NAMALWA (cell line): ENCODE measurements at regions not wholly inside any gene's neighbourhood (a gene's known extent, or its start where the extent isn't known, plus 50 kb on each side); places are given as distances from the start of the nearest gene placed in this dataset.

Experiments
- DNase-seq: peaks from one replicate; pipeline ENCODE4 v3.0.0-alpha.2; 2015; ENCODE audit warnings: low spot score

DNA sequence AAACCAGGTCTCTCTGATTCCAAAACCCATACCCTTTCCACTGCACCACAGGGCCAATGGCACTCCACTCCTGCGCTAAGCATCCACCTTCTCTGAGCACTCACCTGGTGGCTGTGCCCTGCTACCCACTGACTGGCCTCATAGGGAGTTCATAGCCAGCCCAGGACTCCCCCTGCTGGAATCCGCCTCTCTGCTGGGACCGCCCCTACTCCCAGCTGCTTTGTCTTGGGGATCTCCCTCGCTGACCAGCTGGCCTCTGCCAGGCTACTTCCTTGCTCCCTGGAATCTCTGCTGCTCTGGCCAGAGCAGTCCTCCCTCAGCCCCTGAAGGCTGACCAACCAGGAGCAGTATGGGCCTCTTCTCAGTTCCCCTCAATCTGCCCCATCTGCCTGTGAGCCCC, 129.7 kb downstream of the FAXC start:
- DNase-seq: peak; percentile 3

- no peak for DNase-seq
These were observed 132.5 kb downstream of the FAXC start for GRCh38 chr6:99216959-99217358.

- no peak for DNase-seq
These were observed 153.4 kb downstream of the FAXC start for GRCh38 chr6:99195986-99196655.

- no peak for DNase-seq
These were observed 156.9 kb downstream of the FAXC start for GRCh38 chr6:99192561-99192960.

DNA sequence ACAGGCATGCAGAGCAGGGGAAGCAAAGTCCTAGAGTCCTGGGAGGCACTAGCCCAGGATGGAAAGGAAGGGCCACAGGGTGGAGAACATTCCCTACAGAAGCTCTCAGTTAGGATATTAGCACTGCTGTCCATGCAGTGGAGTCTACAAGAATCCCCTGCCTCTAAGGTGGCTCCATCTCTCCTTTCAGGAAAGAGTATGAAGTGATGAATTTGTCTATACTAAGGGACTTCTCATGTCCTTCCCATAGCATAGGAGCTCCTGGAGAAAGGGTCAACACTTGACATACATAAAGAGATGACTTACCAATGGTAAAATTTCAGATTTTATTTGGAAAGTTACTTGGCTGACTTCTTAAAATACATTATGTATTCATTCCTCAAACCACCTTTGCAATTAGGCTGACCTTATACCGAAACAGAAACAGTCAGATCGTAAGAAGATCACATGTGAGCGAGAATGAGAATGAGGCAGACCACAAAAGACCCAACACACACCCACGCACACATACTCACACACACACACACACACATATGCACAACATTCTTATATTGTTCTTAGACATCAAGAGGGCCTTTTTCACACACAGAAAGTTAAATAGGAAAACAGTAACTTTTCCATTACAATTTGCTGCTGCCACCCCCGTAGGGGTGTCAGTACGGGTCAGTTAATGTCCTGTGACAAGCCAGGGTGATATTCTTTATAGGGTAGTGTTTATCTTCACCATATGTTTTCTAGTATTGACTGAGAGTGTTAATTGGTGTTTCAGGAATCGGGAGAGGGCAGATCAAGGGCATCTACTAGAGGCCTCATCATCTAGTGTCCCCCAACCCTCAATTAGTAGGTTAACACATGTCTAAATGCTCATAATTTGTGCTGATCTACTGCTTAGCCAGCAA, 159.4 kb downstream of the FAXC start:
- DNase-seq: no peak

- DNase-seq: no peak
These were observed 162.0 kb downstream of the FAXC start for GRCh38 chr6:99187429-99187828.

- no peak for DNase-seq
These were observed 163.1 kb downstream of the FAXC start for GRCh38 chr6:99186417-99186816.

DNA sequence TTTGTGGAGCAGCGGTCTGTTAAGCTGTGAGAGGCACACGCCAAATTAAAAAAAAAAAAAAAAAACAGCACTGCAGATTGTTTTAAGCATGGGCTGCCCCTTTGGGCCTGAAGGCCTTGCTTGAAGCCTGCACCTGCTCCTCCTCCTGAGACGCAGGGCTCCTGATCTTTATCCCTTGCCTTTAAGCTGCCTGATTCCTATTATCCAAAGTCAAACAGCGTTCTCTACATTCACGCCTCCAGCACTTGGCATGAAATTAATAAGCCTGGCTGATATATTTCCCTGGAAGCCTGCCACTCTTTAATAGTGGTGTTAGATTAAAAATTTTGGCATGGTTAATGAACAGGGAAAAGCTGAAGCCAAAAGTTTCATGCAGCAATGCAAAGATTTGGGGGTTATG, 163.9 kb downstream of the FAXC start:
- DNase-seq: no peak

DNA sequence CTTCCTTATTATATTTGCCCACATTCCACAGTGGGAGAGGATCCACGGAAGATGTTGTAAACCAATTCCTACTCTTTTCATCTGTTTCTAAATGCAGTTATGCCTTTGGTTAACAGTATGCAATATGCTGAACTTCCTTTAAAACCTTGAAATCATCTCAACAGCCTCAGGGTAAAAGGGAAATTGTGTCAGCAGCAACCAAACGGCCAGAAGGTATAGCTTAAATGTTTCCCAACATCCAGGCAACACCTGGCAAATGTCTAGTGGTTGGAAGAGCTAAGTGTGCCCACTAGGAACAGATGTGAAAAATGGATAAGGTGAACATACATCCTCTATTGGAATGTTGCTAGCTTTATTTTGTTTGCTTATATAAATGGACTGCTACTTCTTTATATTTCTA, 164.8 kb downstream of the FAXC start:
- DNase-seq: no peak

DNA sequence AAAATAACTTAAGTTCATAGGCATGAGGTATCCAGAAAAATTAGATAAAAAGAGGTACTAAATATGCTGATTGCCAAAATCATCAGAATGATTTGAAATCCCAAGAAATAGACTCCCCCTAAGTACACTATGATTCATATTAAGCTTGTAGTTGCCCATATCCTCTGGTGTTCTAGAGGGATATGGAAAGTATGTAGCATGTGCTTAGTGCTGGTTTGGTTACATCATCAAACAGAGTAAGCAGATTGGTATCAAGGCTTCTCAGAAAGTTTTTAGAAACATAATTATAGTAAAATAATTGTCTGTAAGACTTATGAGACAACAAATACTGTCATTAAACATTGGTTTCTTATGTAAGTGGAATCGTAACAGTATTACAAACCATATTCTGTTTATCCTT, 166.4 kb downstream of the FAXC start:
- no peak for DNase-seq

- no peak for DNase-seq
These were observed 168.3 kb downstream of the FAXC start for GRCh38 chr6:99181174-99181573.

- no peak for DNase-seq
These were observed 171.3 kb downstream of the FAXC start for GRCh38 chr6:99178168-99178567.

GRCh38 chr6:99177736-99178135, 171.7 kb downstream of the FAXC start:
- DNase-seq: no peak

- no peak for DNase-seq
These were observed 183.6 kb downstream of the FAXC start for GRCh38 chr6:99165838-99166237.

- no peak for DNase-seq
These were observed 197.2 kb downstream of the FAXC start for GRCh38 chr6:99152347-99152643.

- peak; percentile 75 for DNase-seq
These were observed 197.7 kb downstream of the FAXC start for GRCh38 chr6:99151634-99152346.

DNA sequence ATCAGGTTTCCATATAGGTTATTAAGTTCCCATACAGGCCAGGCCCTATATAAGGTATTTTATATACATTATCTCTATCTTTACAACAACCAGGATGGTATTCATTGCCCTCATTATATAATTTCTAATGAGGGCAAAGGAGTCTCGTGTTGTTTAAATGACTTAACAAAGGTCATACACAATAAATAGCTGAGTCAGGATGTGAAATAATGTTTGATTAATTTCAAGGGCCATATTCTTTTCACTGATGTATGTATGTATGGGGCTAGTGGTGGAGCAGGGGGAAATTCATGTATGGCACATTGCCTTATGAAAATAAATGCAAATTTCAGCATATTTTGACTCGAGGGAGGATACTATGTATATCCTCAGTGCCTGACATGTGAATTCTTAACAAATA, 200.7 kb downstream of the FAXC start:
- no peak for DNase-seq

GRCh38 chr6:99148111-99148510, 200.4 kb upstream of the FBXL4 start:
- DNase-seq: no peak

- no peak for DNase-seq
These were observed 199.5 kb upstream of the FBXL4 start for GRCh38 chr6:99147206-99147605.

DNA sequence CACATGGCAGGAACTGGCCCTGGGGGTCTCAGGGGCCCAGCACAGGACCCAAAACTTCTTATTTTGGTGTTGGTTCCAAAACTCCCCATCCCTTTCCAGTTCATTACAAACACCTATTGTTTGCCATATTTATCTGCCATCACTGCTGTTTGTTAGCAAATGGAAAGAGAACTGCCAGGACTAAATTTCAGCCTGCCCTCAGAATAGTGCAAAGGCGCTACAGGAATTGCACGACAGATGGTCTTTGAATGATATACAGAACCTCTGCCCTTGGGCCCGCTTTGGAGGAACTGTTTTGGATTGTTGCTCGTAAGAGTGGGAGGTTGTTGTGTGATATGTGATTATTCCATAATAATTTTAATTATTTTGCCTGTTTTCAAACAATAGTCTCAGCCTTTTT, 199.0 kb upstream of the FBXL4 start:
- no peak for DNase-seq

GRCh38 chr6:99145738-99146137, 198.0 kb upstream of the FBXL4 start:
- DNase-seq: no peak

GRCh38 chr6:99143108-99143861, 195.5 kb upstream of the FBXL4 start:
- no peak for DNase-seq
